SK-N-SH (cell line): ENCODE measurements at regions not wholly inside any gene's neighbourhood (a gene's known extent, or its start where the extent isn't known, plus 50 kb on each side); places are given as distances from the start of the nearest gene placed in this dataset.

Experiments used
- CTCF ChIA-PET: fragments of 300-600, 350-600 bp; formaldehyde crosslinking; extraction: SDS; loops from one replicate; lab custom pipeline; 2021; lab: Yijun Ruan, JAX
- POLR2A ChIA-PET: fragments of 350-600 bp; sonication (Branson Sonifier 250); formaldehyde crosslinking; extraction: SDS; loops from one replicate; lab custom pipeline; 2020; ENCODE audit warnings: antibody characterized with exemption, inconsistent platforms; lab: Yijun Ruan, JAX
- DNase-seq: peaks from one replicate; pipeline ENCODE4 v3.0.0; 2012
- H2AFZ ChIP-seq: fragments of 200-600 bp; sonication (generic); 2 replicates; pipeline ENCODE4 v1.8.1; 2016; ENCODE audit warnings: antibody characterized with exemption, mild to moderate bottlenecking, low read depth
- H3F3A ChIP-seq: fragments of 200-600 bp; sonication (generic); replicated peaks from 2 replicates; pipeline ENCODE3; 2016; ENCODE audit warnings: antibody characterized with exemption, mild to moderate bottlenecking; ENCODE audit not compliant: insufficient read depth
- H3K27ac ChIP-seq, 2 experiments: fragments of 200-500 bp in 1 of 2; fragments of 200-600 bp in 1 of 2; sonication (Bioruptor generic) in 1 of 2; sonication (generic), shearing (Covaris generic) in 1 of 2; 2 replicates each; pipeline versions ENCODE4 v1.5.1 to v1.6.1; 2014 to 2016; ENCODE audit warnings: low read depth in 2 of 2, inconsistent platforms in 1 of 2, low read length in 1 of 2, mild to moderate bottlenecking in 1 of 2, mixed read lengths in 1 of 2
- H3K27me3 ChIP-seq: fragments of 200-600 bp; sonication (generic), shearing (Covaris generic); 2 replicates; pipeline ENCODE4 v1.6.1; 2016; ENCODE audit warnings: mixed run types; ENCODE audit not compliant: insufficient read depth
- H3K36me3 ChIP-seq, 2 experiments: fragments of 200-500 bp in 1 of 2; fragments of 200-600 bp in 1 of 2; sonication (Bioruptor generic) in 1 of 2; sonication (generic) in 1 of 2; replicated peaks in 1 of 2; 2 replicates each; pipeline versions ENCODE3 to v1.5.1; 2014 to 2016; ENCODE audit warnings: low read length in 1 of 2, mild to moderate bottlenecking in 1 of 2; ENCODE audit not compliant: insufficient read depth in 2 of 2, control insufficient read depth in 1 of 2
- H3K4me1 ChIP-seq, 2 experiments: fragments of 200-500 bp in 1 of 2; fragments of 200-600 bp in 1 of 2; sonication (Bioruptor generic) in 1 of 2; sonication (generic), shearing (Covaris generic) in 1 of 2; 2 replicates each; pipeline versions ENCODE4 v1.5.1 to v1.6.1; 2014 to 2016; ENCODE audit warnings: low read depth in 1 of 2, low read length in 1 of 2, mixed run types in 1 of 2; ENCODE audit not compliant: insufficient read depth in 2 of 2, control insufficient read depth in 1 of 2
- H3K4me2 ChIP-seq: fragments of 200-600 bp; sonication (generic), shearing (Covaris generic); 2 replicates; pipeline ENCODE4 v1.6.1; 2017; ENCODE audit warnings: mixed run types
- H3K4me3 ChIP-seq, 2 experiments: fragments of 200-500 bp in 1 of 2; fragments of 200-600 bp in 1 of 2; sonication (Bioruptor generic) in 1 of 2; sonication (generic), shearing (Covaris generic) in 1 of 2; 2 replicates each; pipeline versions ENCODE4 v1.5.1 to v1.8.1; 2014 to 2016; ENCODE audit warnings: low read depth in 2 of 2, inconsistent platforms in 1 of 2, low read length in 1 of 2, mild to moderate bottlenecking in 1 of 2, mixed read lengths in 1 of 2, moderate library complexity in 1 of 2
- H3K79me2 ChIP-seq: fragments of 200-600 bp; sonication (generic); 2 replicates; pipeline ENCODE4 v1.8.1; 2017; ENCODE audit warnings: mild to moderate bottlenecking; ENCODE audit not compliant: insufficient read depth
- H3K9ac ChIP-seq: fragments of 200-600 bp; sonication (generic); 2 replicates; pipeline ENCODE4 v1.6.1; 2017; ENCODE audit warnings: mixed run types
- H3K9me2 ChIP-seq: fragments of 200-600 bp; sonication (generic); 2 replicates; pipeline ENCODE4 v1.6.1; 2017; ENCODE audit warnings: mixed run types
- H3K9me3 ChIP-seq: fragments of 200-600 bp; sonication (generic); 2 replicates; pipeline ENCODE4 v1.6.1; 2017; ENCODE audit warnings: mixed run types, mild to moderate bottlenecking, moderate library complexity
- H4K20me1 ChIP-seq: fragments of 200-600 bp; sonication (generic); 2 replicates; pipeline ENCODE4 v1.6.1; 2017; ENCODE audit warnings: mild to moderate bottlenecking, mixed run types; ENCODE audit not compliant: insufficient read depth
- FOSL2 ChIP-seq: IDR thresholded peaks from 2 replicates; pipeline ENCODE4 v1.4.0; 2012; ENCODE audit warnings: low read depth, mild to moderate bottlenecking, moderate library complexity, borderline replicate concordance
- FOXM1 ChIP-seq: IDR thresholded peaks from 2 replicates; pipeline ENCODE4 v1.4.0; 2012; ENCODE audit warnings: low read depth, mild to moderate bottlenecking
- GATA2 ChIP-seq: sonication (generic); formaldehyde crosslinking; IDR thresholded peaks from 2 replicates; pipeline ENCODE4 v1.5.0; 2020; ENCODE audit warnings: mild to moderate bottlenecking, missing genetic modification reagents
- JUND ChIP-seq: IDR thresholded peaks from 2 replicates; pipeline ENCODE4 v1.4.0; 2012
- MEF2A ChIP-seq: IDR thresholded peaks from 2 replicates; pipeline ENCODE4 v1.4.0; 2012; ENCODE audit warnings: low read depth, borderline replicate concordance
- NFIC ChIP-seq: IDR thresholded peaks from 2 replicates; pipeline ENCODE4 v1.4.0; 2012; ENCODE audit warnings: borderline replicate concordance
- NRF1 ChIP-seq: IDR thresholded peaks from 2 replicates; pipeline ENCODE4 v1.6.1; 2012; ENCODE audit warnings: low read depth, mild to moderate bottlenecking, low read length
- POLR2AphosphoS5 ChIP-seq: IDR thresholded peaks from 2 replicates; pipeline ENCODE4 v1.6.1; 2012; ENCODE audit warnings: low read depth, low read length
- SIN3A ChIP-seq: IDR thresholded peaks from 2 replicates; pipeline ENCODE4 v1.6.1; 2012; ENCODE audit warnings: low read depth, mild to moderate bottlenecking, low read length, moderate library complexity, borderline replicate concordance
- TAF1 ChIP-seq: IDR thresholded peaks from 2 replicates; pipeline ENCODE4 v1.6.1; 2012; ENCODE audit warnings: low read depth, mild to moderate bottlenecking, low read length, moderate library complexity, borderline replicate concordance
- TEAD4 ChIP-seq: IDR thresholded peaks from 2 replicates; pipeline ENCODE4 v1.4.0; 2012; ENCODE audit warnings: mild to moderate bottlenecking, borderline replicate concordance; ENCODE audit not compliant: insufficient read depth
- YY1 ChIP-seq: IDR thresholded peaks from 2 replicates; pipeline ENCODE4 v1.4.0; 2012; ENCODE audit warnings: low read depth, mild to moderate bottlenecking
- WGBS: methylation state at CpG from one replicate; pipeline ENCODE4 v1.1.6; 2017; ENCODE audit warnings: low lambda C conversion rate; 5-methylcytosine and 5-hydroxymethylcytosine counted together
- TF ChIP-seq, protein P1 (sequence below): fragments of 150-350 bp; IDR thresholded peaks from 2 replicates; pipeline ENCODE4 v1.6.1; 2016; ENCODE audit warnings: mild to moderate bottlenecking, low read depth, low read length
- TF ChIP-seq, protein P2 (sequence below): IDR thresholded peaks from 2 replicates; pipeline ENCODE4 v1.4.0; 2012; ENCODE audit warnings: low read depth, borderline replicate concordance
- TF ChIP-seq, protein P3 (sequence below): IDR thresholded peaks from 2 replicates; pipeline ENCODE4 v1.4.0; 2012; ENCODE audit warnings: low read depth
- TF ChIP-seq, protein P4 (sequence below): IDR thresholded peaks from 2 replicates; pipeline ENCODE4 v1.4.0; 2012; ENCODE audit warnings: low read depth, borderline replicate concordance

DNA sequence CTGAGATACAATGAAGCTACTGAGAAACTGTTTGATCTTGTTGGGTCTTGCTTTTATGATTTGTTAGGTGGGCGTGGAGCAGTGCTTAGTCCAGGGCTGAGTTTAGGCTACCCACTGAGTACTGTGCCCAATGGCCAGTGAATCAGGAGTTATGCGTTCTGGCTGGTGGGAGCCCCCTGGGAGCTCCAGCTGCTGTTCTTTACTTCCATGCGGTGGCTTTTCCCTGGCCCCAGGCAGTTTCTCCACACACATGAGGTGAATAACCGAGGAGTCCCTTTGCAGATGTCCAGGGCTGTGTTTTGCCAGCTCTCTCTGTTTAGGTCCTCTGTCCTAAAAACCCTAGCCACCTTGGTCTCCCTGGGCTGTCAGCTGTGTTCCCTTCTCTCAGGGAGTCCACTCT, 106.5 kb downstream of the KLF13 start:
- H3K4me2 ChIP-seq = no peak overlapping the region
- no peak for TF ChIP-seq FOSL2
- TF ChIP-seq NFIC = no peak
- no peak for TF ChIP-seq MEF2A
- TF ChIP-seq NRF1 = no peak
- TF ChIP-seq SIN3A = no peak
- TF ChIP-seq YY1 = no peak
- TF ChIP-seq, protein P1, sequence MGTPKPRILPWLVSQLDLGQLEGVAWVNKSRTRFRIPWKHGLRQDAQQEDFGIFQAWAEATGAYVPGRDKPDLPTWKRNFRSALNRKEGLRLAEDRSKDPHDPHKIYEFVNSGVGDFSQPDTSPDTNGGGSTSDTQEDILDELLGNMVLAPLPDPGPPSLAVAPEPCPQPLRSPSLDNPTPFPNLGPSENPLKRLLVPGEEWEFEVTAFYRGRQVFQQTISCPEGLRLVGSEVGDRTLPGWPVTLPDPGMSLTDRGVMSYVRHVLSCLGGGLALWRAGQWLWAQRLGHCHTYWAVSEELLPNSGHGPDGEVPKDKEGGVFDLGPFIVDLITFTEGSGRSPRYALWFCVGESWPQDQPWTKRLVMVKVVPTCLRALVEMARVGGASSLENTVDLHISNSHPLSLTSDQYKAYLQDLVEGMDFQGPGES = no peak
- no peak for TF ChIP-seq GATA2 (CRISPR knock-in tag)
- TF ChIP-seq TEAD4 = no peak
- no peak for TF ChIP-seq JUND
- TF ChIP-seq, protein P2, sequence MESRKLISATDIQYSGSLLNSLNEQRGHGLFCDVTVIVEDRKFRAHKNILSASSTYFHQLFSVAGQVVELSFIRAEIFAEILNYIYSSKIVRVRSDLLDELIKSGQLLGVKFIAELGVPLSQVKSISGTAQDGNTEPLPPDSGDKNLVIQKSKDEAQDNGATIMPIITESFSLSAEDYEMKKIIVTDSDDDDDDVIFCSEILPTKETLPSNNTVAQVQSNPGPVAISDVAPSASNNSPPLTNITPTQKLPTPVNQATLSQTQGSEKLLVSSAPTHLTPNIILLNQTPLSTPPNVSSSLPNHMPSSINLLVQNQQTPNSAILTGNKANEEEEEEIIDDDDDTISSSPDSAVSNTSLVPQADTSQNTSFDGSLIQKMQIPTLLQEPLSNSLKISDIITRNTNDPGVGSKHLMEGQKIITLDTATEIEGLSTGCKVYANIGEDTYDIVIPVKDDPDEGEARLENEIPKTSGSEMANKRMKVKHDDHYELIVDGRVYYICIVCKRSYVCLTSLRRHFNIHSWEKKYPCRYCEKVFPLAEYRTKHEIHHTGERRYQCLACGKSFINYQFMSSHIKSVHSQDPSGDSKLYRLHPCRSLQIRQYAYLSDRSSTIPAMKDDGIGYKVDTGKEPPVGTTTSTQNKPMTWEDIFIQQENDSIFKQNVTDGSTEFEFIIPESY = no peak
- no peak for TF ChIP-seq POLR2AphosphoS5
- TF ChIP-seq, protein P3, sequence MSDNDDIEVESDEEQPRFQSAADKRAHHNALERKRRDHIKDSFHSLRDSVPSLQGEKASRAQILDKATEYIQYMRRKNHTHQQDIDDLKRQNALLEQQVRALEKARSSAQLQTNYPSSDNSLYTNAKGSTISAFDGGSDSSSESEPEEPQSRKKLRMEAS = no peak
- TF ChIP-seq TAF1 = no peak
- TF ChIP-seq, protein P4, sequence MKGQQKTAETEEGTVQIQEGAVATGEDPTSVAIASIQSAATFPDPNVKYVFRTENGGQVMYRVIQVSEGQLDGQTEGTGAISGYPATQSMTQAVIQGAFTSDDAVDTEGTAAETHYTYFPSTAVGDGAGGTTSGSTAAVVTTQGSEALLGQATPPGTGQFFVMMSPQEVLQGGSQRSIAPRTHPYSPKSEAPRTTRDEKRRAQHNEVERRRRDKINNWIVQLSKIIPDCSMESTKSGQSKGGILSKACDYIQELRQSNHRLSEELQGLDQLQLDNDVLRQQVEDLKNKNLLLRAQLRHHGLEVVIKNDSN = no peak
- no peak for TF ChIP-seq FOXM1

More for the DNA sequence above, 106.5 kb downstream of the KLF13 start:
- Histone ChIP-seq H3K27ac (no peak overlapping the region), H4K20me1 (no peaks in the 10 kb centered on the region), H3K4me1 (peaks cover 0 to 19% of the 10 kb centered on the region in 2 experiments; a peak in 1 of 4 replicates), H3K9me3 (no peaks in the 10 kb centered on the region), H3K79me2 (no peaks in the 10 kb centered on the region), H3K4me3 (no peak overlapping the region), H3F3A (no peaks in the 10 kb centered on the region), H2AFZ (no peak overlapping the region), H3K27me3 (no peaks in the 10 kb centered on the region; the same call in 1 of the 2 replicates), H3K9ac (no peak overlapping the region), H3K36me3 (no peaks in the 10 kb centered on the region), H3K9me2 (no peaks in the 10 kb centered on the region)
- ChIA-PET CTCF (interaction anchor here (2.6 to 8.2 kb wide), 2 partner anchors 56 to 225 kb away, joined by 19 to 67 read pairs; no protein-coding TSS in a partner anchor), POLR2A (interaction anchor here (0.6 kb wide), 1 partner anchor 34 kb away, joined by 3 read pairs; no protein-coding TSS in a partner anchor)
- no peak for DNase-seq
- 48% methylated on average over 4 of the region's 4 CpGs for WGBS
